HG03432 (cell line): ENCODE measurements at regions not wholly inside any gene's neighbourhood (a gene's known extent, or its start where the extent isn't known, plus 50 kb on each side); places are given as distances from the start of the nearest gene placed in this dataset.

ENCODE experiments used
- ATAC-seq: cut with Tn5 transposase; IDR thresholded peaks from one replicate; pipeline ENCODE4 v1.9.1; 2021; ENCODE audit warnings: mild to moderate bottlenecking, moderate library complexity; ENCODE audit not compliant: unreplicated experiment

GRCh38 chr18:68435581-68435980 lies 279.3 kb downstream of the TMX3 start:
- ATAC-seq = no peak

- no peak for ATAC-seq
These were observed 283.0 kb downstream of the TMX3 start for GRCh38 chr18:68431922-68432198.

- no peak for ATAC-seq
These were observed 283.6 kb downstream of the TMX3 start for GRCh38 chr18:68431111-68431921.

- ATAC-seq = no peak
These were observed 285.1 kb downstream of the TMX3 start for GRCh38 chr18:68429841-68430240.

GRCh38 chr18:68429111-68429510 lies 285.8 kb downstream of the TMX3 start:
- ATAC-seq = no peak

- no peak for ATAC-seq
These were observed 286.2 kb downstream of the TMX3 start for GRCh38 chr18:68428661-68429060.

GRCh38 chr18:68427951-68428401 lies 286.9 kb downstream of the TMX3 start:
- peak; percentile 75 for ATAC-seq

- ATAC-seq = no peak
These were observed 288.1 kb downstream of the TMX3 start for GRCh38 chr18:68426731-68427315.

GRCh38 chr18:68418881-68419280 lies 296.0 kb downstream of the TMX3 start:
- no peak for ATAC-seq

GRCh38 chr18:68418226-68418868 lies 296.6 kb downstream of the TMX3 start:
- ATAC-seq = no peak

- ATAC-seq = no peak
These were observed 297.1 kb downstream of the TMX3 start for GRCh38 chr18:68417826-68418225.

- ATAC-seq = no peak
These were observed 297.6 kb downstream of the TMX3 start for GRCh38 chr18:68417166-68417799.

- no peak for ATAC-seq
These were observed 300.5 kb downstream of the TMX3 start for GRCh38 chr18:68414407-68414806.

GRCh38 chr18:68409576-68409975 lies 305.3 kb downstream of the TMX3 start:
- no peak for ATAC-seq

- ATAC-seq = no peak
These were observed 308.1 kb downstream of the TMX3 start for GRCh38 chr18:68406761-68407160.

GRCh38 chr18:68402784-68403183 lies 312.1 kb downstream of the TMX3 start:
- no peak for ATAC-seq

- no peak for ATAC-seq
These were observed 314.0 kb downstream of the TMX3 start for GRCh38 chr18:68400889-68401288.

- no peak for ATAC-seq
These were observed 315.2 kb downstream of the TMX3 start for GRCh38 chr18:68399721-68400120.

- ATAC-seq = no peak
These were observed 317.5 kb downstream of the TMX3 start for GRCh38 chr18:68397241-68398035.

GRCh38 chr18:68394705-68395104 lies 320.2 kb downstream of the TMX3 start:
- no peak for ATAC-seq

GRCh38 chr18:68391801-68392200 lies 323.1 kb downstream of the TMX3 start:
- no peak for ATAC-seq
